ENCODE measurements at regions not wholly inside any gene's neighbourhood (a gene's known extent, or its start where the extent isn't known, plus 50 kb on each side); places are given as distances from the start of the nearest gene placed in this dataset.

DNA sequence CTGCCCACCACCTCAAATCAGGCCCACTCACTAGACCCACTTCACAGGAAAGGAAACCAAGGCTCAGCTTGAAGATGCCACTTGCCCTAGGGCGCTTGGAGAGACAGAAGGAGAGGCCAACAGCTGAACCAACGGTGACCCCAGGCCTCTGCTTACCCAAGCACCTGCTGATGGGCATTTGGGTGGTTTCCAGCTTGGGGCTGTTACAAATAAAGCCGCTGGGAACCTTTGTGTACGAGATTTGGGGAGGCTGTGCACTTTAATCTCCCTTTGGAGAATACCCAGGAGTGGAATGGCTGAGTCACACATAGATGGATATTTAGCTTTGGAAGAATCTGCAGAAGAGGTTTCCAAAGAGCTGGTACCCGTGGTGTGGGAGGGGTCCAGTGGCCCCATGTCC lies 50.9 kb upstream of the LINC01488 start:
- H3K9me3 ChIP-seq (ENCODE audit: control insufficient read depth, insufficient read depth, low read length): no peaks in the 10 kb centered on the region
- TF ChIP-seq, protein P1, sequence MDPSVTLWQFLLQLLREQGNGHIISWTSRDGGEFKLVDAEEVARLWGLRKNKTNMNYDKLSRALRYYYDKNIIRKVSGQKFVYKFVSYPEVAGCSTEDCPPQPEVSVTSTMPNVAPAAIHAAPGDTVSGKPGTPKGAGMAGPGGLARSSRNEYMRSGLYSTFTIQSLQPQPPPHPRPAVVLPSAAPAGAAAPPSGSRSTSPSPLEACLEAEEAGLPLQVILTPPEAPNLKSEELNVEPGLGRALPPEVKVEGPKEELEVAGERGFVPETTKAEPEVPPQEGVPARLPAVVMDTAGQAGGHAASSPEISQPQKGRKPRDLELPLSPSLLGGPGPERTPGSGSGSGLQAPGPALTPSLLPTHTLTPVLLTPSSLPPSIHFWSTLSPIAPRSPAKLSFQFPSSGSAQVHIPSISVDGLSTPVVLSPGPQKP (IDR thresholded peaks at IDR 0.05; ENCODE audit: borderline replicate concordance, low read depth, low read length): no peak
- TF ChIP-seq RAD21 (IDR thresholded peaks at IDR 0.05; ENCODE audit: low read length) (no peak), NFE2L2 (IDR thresholded peaks at IDR 0.05; ENCODE audit: low read depth, low read length) (peak; percentile 22; the same call in 1 of the 2 replicates), SMC3 (IDR thresholded peaks at IDR 0.05; ENCODE audit: low read depth, low read length) (no peak), POLR2A (IDR thresholded peaks at IDR 0.05; ENCODE audit: low read depth, low read length) (no peak), RFX5 (IDR thresholded peaks at IDR 0.05; ENCODE audit: low read depth, low read length) (no peak)
- no peaks in the 10 kb centered on the region; the same call in 1 of the 2 replicates for H3K9me1 ChIP-seq (ENCODE audit: insufficient read depth, low read length)
- H4K20me1 ChIP-seq (ENCODE audit: insufficient read depth, low read length): no peaks in the 10 kb centered on the region
- no peak overlapping the region for H2BK20ac ChIP-seq (ENCODE audit: low read depth, low read length)
- intact Hi-C loops (cut with micrococcal nuclease) (no loop called here), in situ Hi-C loops (cut with MboI; ENCODE audit: low sequenced_read_pairs) (no loop called here), dilution Hi-C loops (cut with HindIII; ENCODE audit: low sequenced_read_pairs, unreplicated experiment) (no loop called here)
- no peak overlapping the region for H3K14ac ChIP-seq (replicated peaks; ENCODE audit: low read depth, low read length)
- H3K9ac ChIP-seq (ENCODE audit: low read depth, low read length): no peak overlapping the region
- no peak overlapping the region for H4K91ac ChIP-seq (ENCODE audit: insufficient read depth, low read depth, low read length)
- peak overlapping the region; percentile 42; the same call in 1 of the 2 replicates for H3K4ac ChIP-seq (ENCODE audit: low read depth, low read length)
- WGBS, 2 experiments (ENCODE audit: extremely low coverage in 2 of 2, insufficient read length in 1 of 2): 80% methylated on average over 1 of the region's 5 CpGs; no CpG with 5 or more reads in 1 of the 2 experiments
- H3K4me3 ChIP-seq (ENCODE audit: insufficient read depth, low read depth, low read length): no peak overlapping the region
- BruUV-seq (replicated peaks): no TSS peak
- DNase-seq (peak; percentile 30), ATAC-seq (ENCODE audit: low read depth) (peak; percentile 68)
- ChIA-PET CTCF (no interaction called here), POLR2A (ENCODE audit: unreplicated experiment) (interaction anchor here (1.0 kb wide), 1 partner anchor 12 kb away, joined by 4 read pairs; no protein-coding TSS in a partner anchor)
- H3K4me1 ChIP-seq (ENCODE audit: control insufficient read depth, insufficient read depth, low read length): no peaks in the 10 kb centered on the region
- H3K23ac ChIP-seq (ENCODE audit: low read depth, low read length): no peak overlapping the region
- no peak overlapping the region for H3K56ac ChIP-seq (ENCODE audit: extremely low read depth, insufficient read depth, low read length)
- no peak overlapping the region for H2BK15ac ChIP-seq (ENCODE audit: low read depth, low read length)
- no peak overlapping the region for H4K8ac ChIP-seq (ENCODE audit: low read depth in 2 of 2, low read length in 2 of 2)
- H3K79me1 ChIP-seq (ENCODE audit: low read depth in 1 of 2, low read length in 2 of 2): no peaks in the 10 kb centered on the region
- no peak overlapping the region for H4K5ac ChIP-seq (ENCODE audit: low read depth, low read length)
- no peaks in the 10 kb centered on the region for H3K36me3 ChIP-seq (ENCODE audit: control insufficient read depth, insufficient read depth, low read length)
- H3K27me3 ChIP-seq (ENCODE audit: control insufficient read depth, insufficient read depth, low read length): 0 out of 2 replicates have a peak, but pooled peaks cover 2% of the 10 kb centered on the region
- no peak overlapping the region for H3K27ac ChIP-seq (ENCODE audit: insufficient read depth, low read length)
- no peak overlapping the region for H2BK5ac ChIP-seq (ENCODE audit: low read depth, low read length, poor library complexity, severe bottlenecking)
- H2AFZ ChIP-seq (replicated peaks; ENCODE audit: low read length, poor library complexity): peak overlapping the region; percentile 53
- H2AK9ac ChIP-seq (replicated peaks; ENCODE audit: low read depth, low read length, poor library complexity): peak overlapping the region; percentile 52
- H3K18ac ChIP-seq (ENCODE audit: low read depth, low read length): no peak overlapping the region
- peak overlapping the region; percentile 43; the same call in 1 of the 2 replicates for H2AK5ac ChIP-seq (ENCODE audit: low read depth, low read length)
- no peak overlapping the region for H3K4me2 ChIP-seq (ENCODE audit: low read depth, low read length)
- H2BK120ac ChIP-seq (ENCODE audit: low read depth, low read length): peak overlapping the region; percentile 58

Measured in IMR-90 (cell line).